Dermis microvascular lymphatic vessel endothelial cell (primary cell): ENCODE measurements at regions not wholly inside any gene's neighbourhood (a gene's known extent, or its start where the extent isn't known, plus 50 kb on each side); places are given as distances from the start of the nearest gene placed in this dataset.
A peak's percentile ranks its signal among the peaks of the same experiment; 100 is the strongest.

Experiments
- DNase-seq, 2 donors: peaks; one replicate each; pipeline versions ENCODE4 v3.0.0 to v3.0.0-alpha.2; 2010; ENCODE audit warnings: low read depth in 2 of 2

DNA sequence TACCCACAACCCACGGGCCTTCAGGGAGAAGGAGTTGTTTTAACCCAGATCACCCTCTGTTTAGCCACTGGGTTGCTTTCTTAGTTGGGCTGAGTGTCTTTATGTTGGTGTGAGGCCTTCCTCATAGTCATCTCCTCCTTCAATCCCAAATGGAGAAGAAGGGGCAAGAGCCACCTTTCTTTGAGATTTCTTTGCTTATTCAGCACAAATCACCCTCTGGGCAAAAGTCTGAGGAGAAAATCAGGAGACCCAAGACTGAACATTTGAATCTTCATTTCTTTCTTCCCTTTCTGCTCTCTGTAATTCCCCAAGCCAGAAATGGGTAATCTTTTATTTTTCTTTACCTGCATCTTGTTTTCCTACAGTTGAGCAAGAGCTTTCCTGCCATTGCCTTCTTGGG lies 329.0 kb downstream of the TLE4 start:
- DNase-seq, result no peak

- no peak for DNase-seq
Observed at GRCh38 chr9:79896390-79896980, 324.7 kb downstream of the TLE4 start.

GRCh38 chr9:79895232-79895631 lies 323.5 kb downstream of the TLE4 start:
- no peak for DNase-seq

DNA sequence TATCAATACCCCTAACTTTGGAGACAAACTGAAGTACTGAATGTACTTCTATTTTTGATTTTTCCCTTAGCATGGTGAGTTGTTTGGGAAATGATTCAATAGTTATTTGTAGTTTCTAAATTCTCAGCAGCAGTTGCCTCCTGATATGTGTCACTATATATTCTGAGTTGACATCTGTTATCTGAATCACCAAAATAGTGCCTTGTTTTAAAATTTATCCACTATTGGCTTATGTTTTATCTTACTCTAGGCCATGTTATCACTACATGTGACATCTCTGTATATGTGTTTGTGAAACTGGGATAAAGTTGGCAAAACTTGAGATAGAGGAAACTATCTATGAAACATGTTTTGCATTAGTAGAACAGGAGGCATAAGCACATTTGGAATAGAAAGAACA lies 317.6 kb downstream of the TLE4 start:
- DNase-seq, result no peak

DNA sequence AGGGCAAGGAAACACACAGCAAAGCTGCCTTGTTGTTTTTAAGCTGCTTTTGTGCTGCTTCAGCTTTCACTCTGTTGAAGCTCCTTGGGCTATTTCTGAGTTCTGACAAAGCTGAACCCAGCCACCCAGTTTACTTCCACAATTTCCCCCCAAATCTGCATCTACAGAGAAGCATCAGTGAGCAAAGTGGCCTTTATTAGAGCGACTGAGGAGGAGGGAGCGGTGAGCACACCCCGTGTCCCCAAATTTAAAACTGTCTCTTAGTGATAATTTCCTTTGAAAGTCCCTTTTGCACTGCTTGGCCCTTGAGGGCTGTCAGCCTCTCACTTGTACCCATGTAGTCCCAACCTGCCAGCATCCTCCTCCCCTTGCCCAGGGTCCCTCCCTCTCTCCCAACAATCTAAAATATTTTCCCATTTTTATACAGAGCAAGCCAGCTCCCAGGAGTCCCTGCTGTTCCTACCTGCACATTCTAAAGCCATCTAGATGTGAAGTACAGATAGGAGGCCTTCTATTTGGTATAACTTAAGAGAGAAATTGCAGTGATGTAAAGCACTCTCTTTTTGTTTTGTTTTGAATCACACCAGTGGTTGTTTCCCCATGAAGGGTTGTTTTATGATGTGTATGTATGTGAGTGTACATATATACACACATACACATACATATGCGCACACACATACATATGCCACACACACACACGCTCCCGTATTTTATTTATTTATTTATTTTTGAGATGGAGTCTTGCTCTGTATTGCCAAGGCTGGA lies 313.5 kb downstream of the TLE4 start:
- no peak for DNase-seq

- DNase-seq, result no peak
Observed at GRCh38 chr9:79884546-79884945, 312.8 kb downstream of the TLE4 start.

GRCh38 chr9:79883073-79883645 lies 311.4 kb downstream of the TLE4 start:
- DNase-seq, result no peak

GRCh38 chr9:79880626-79881025 lies 308.9 kb downstream of the TLE4 start:
- DNase-seq, result no peak

DNA sequence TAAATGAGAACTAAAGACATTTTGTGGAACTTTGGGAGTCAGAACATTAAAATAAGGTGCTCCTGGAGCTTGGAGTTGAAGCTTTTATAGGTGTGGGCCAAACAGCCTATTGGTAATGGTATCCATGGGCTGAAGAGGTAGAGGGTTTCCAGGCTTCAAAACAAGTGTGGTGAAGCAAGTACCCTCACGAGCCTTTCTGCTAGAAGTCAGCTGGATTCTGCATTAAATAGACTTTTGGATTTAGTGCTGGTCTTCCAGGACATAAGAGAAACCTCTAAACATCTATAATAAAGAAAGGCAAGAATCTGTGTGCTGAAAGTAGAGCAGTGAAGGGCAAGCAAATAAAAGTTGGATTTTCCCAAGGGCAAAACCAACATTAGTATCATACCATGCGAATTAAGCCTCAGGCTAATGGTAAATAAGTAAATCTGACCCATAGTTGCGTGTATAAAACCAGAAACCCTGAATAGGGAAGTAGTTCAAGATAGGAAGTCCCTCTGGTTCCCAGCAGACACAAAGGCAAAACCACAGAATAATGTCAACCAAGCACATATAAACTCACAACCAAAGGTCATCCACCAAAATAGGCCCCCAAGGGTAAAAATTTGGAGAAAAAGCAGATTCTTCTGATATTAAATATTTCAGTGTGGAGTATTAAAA lies 306.3 kb downstream of the TLE4 start:
- DNase-seq, result no peak

DNA sequence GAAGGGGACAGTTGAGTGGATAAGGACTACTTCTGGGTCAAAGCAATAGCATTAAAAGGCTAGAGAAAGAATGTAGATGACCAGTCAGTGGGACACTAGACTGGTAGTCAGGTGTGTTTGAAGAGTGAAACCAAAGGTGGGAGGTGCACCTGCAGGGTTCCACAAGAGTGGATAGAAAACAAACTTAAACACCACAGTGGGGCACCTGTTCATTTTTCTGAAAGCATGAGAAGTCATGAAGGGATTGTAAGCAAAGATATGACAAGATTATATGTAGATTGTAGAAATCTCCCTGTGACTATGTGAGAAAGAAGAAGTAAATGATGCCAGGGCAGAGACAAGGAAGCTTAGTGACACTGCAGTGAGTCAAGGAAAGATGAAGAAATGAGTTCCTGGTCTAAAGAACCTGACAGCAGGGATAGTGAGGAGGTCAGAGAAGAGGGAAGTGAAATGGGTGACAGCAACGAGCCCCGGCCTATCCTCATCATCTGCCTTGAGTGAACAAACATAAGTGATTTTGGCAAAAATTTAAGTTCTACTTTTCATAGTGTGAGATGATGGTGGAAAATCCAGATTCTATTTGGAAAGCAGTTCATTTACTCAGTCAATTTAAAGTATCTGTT lies 296.9 kb downstream of the TLE4 start:
- no peak for DNase-seq

DNA sequence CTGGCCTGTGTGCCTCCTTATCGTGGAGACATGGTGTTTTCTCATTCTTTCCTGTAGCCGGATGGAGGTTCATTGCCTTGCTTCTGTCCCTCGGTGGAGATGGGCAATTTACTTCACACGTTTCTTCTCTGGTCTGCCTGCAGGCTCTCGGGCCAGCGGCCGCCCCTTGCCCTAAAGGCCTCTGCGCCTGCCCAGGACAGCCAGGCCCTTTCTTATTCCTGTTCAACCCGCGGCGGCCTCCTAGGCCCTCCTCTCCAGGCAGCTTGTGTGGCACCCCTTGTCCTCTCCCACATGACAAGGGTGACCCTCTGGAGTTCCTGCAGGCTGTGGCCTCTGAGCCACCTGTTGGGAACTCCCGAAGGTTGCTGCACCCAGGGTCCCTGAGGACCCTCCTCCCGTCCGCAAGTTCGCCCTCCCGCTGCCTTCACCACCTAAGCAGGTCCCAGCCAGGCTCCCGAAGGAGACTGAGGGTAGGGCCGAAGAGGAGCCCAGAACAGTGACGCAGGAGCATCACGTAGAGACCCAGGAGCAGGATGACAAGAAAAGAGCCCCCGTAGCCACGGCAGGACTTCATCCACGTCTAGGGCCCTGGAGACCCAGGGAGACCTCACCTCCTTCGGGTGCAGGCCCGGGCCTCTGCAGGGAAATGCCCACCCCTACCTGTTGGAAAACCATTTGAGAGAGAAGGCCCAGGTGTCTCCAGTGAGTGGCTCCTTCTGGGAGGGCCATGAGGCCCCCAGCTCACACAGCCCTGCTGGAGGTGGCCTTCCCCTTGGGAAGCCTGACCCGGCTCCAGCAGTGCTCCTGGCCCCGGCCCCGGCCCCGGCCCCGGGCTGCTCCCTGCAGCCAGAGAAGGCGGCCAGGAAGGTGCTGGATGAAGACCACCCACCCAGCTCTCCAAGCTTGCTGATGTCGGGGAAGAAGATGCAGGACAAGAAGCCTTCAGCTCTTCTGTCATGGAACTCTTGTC lies 291.4 kb downstream of the TLE4 start:
- DNase-seq, result no peak

DNA sequence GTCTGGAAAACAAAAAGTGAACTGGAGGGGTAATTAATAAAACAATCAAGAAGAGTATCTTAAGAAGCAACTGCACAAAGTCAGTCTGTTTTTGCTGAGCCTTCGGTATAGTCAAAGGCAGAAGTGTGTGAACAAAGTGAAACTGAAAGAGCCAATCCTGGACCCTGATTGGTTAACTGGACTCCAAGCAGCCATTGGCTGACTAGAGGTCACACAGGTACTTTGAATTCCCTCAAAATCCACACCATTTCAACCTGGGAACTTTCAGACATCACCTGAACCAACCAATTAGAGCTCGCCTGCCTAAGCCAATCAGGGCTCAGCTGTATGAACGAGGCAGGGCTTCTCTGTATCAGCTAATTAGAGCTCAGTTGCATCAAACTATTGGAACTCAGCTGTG lies 286.7 kb downstream of the TLE4 start:
- peak in 1 of 2 donors; percentile 10 for DNase-seq

GRCh38 chr9:79857188-79857587 lies 285.4 kb downstream of the TLE4 start:
- no peak for DNase-seq

DNA sequence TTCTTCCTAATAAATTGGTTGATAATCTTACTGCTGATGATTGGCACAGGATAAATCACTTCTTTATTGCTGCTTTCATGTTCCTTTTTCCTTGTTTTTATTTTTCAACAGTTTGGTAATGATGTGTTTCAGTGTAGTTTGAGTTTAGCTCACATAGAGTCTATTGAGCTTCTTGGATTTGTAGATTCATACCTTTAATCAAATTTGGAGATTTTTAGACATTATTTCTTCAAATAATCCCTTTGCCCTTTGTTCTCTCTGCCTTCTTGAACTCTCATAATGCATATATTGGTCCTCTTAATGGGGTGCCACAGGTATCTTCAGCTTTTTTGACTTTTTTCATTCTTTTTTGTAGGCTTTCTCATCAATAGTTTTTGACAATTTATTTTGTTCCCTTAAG lies 275.3 kb downstream of the TLE4 start:
- DNase-seq, result no peak

- no peak for DNase-seq
Observed at GRCh38 chr9:79829566-79830302, 258.0 kb downstream of the TLE4 start.

DNA sequence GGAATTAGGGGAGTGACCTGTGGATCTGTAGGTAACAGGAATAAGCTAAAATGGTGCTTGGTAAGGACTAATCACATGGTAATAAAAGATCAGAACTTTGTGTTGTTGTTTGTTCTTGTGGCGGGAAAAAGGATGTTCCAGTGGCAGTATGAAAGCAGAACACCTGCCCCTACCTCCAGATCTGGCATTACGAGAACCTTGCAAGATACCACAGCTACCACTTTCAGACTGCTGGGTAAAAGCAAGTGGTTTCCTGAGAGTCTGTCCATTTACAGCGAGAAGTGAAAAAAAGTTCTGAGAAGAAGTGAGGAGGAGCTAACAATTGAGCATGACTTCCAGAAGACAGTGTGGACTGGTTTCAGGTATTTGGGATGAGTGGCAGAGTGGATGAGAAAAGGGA lies 252.5 kb downstream of the TLE4 start:
- no peak for DNase-seq

- no peak for DNase-seq
Observed at GRCh38 chr9:79817438-79818004, 245.8 kb downstream of the TLE4 start.

DNA sequence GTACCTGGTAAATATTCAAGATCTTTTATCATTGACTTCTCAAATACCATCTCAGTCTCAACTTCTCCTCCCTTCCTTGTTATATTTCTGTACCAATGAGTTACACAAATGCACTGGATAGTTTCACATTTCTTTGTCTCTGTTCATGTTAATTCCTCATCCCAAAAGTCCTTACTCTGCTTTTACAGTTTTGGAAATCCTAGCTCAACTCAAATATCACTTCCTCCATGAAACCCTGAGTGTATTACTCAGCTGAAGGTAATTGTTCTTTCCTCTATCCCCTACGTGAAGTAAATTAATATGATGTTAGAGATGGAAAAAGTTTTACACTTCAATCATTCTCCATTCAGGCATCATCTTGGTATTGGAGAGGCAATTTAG lies 241.5 kb downstream of the TLE4 start:
- no peak for DNase-seq

GRCh38 chr9:79812507-79813257 lies 240.9 kb downstream of the TLE4 start:
- DNase-seq, result no peak
